Myocyte (in vitro differentiated cells): ENCODE measurements at regions not wholly inside any gene's neighbourhood (a gene's known extent, or its start where the extent isn't known, plus 50 kb on each side); places are given as distances from the start of the nearest gene placed in this dataset.
A peak's percentile ranks its signal among the peaks of the same experiment; 100 is the strongest.
"Not testable (repeated sequence)": the region's sequence is repeated elsewhere in the genome, so short reads cannot be mapped to it uniquely, and the experiment has no call there.

Experiments
- DNase-seq: peaks from one replicate; pipeline ENCODE4 v3.0.0-alpha.2; 2012; ENCODE audit warnings: low read depth

DNA sequence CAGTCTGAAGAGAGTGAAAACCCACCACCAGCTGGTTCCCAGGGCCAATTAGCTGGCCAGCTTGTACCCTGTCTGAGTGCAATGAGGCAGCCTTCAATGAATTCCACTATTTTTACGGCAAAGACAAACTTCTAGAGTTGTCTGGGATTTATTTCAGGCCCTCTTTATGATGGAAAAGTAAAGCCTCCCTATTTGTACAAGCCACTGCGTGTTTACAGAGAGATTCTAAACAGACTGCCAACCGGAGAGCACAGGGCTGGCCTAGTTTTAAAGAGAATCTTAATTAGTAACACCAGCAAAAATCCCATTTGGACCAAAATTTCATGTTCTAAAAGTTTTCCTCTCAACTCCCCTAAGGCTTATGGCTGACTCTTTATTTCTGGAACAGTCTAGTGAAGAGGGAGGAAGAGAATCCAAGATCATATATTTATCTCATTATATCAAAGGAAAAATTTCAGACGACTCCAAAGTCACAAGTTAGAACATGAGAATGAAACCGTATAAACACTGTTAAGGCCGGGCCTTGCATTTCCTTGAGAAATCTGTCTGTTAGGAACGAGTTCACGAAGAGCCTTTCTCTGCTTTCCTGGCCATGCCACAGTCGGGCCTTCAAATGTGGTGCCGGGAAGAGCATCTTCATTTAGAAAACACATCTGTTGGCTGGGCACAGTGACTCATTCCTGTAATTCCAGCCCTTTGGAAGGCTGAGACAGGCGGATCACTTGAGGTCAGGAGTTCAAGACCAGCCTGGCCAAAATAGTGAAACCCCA lies 724.6 kb upstream of the NRP1 start:
- DNase-seq, result no peak

DNA sequence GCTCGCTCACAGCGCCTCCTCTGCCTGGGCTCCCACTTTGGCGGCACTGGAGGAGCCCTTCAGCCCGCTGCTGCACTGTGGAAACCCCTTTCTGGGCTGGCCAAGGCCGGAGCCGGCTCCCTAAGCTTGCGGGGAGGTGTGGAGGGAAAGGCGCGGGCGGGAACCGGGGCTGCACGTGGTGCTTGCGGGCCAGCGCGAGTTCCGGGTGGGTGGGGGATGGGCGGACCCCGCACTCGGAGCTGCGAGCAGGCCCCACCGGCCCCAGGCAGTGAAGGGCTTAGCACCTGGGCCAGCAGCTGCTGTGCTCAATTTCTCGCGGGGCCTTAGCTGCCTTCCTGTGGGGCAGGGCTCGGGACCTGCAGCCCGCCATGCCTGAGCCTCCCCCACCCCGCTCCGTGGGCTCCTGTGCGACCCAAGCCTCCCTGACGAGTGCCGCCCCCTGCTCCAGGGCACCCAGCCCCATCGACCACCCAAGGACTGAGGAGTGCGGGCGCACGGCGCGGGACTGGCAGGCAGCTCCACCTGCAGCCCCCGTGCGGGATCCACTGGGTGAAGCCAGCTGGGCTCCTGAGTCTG lies 721.0 kb upstream of the NRP1 start:
- not testable (repeated sequence) for DNase-seq

GRCh38 chr10:34049887-34050286 lies 715.4 kb upstream of the NRP1 start:
- DNase-seq, result peak; percentile 18

DNA sequence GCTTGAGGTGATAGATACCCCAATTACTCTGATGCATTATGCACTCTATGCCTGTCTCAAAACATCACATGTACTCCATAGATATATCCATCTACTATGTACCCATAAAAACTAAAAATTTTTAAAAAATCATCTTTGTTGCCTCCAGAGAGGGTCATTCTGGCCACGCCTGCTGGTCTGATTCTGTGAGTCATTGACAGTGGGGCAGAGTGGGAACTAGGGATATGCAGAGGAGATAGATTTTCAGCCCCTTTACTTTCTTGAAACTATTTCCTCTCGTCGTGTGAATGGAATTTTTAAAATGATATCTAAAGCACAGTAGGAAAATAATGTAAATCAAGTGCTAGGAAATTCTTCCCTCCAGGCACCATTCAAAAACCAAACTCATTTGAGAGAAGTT lies 715.0 kb upstream of the NRP1 start:
- no peak for DNase-seq

GRCh38 chr10:34047389-34047788 lies 712.9 kb upstream of the NRP1 start:
- no peak for DNase-seq

- no peak for DNase-seq
Observed at GRCh38 chr10:34046506-34047034, 712.1 kb upstream of the NRP1 start.

GRCh38 chr10:34045571-34046190 lies 711.2 kb upstream of the NRP1 start:
- DNase-seq, result no peak

GRCh38 chr10:34041871-34042270 lies 707.4 kb upstream of the NRP1 start:
- DNase-seq, result no peak

DNA sequence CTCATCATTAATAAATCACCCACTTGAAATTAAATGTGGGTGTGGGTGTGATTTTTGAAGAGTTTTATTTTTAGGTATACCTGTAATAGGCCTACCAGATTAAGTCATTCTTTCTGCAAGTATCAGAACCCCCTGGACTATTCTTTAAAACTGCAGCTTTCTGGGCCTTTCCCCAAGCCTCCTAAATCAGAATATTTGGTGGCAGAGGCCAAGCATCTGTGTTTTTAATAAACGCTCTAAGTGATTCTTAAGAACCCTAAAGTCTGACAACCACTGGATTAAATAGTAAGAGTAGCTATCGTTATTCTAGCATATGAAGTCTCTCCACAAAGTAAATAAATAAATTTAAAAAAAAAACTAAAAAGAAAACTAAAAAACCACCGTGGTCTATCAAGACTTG lies 703.0 kb upstream of the NRP1 start:
- no peak for DNase-seq

DNA sequence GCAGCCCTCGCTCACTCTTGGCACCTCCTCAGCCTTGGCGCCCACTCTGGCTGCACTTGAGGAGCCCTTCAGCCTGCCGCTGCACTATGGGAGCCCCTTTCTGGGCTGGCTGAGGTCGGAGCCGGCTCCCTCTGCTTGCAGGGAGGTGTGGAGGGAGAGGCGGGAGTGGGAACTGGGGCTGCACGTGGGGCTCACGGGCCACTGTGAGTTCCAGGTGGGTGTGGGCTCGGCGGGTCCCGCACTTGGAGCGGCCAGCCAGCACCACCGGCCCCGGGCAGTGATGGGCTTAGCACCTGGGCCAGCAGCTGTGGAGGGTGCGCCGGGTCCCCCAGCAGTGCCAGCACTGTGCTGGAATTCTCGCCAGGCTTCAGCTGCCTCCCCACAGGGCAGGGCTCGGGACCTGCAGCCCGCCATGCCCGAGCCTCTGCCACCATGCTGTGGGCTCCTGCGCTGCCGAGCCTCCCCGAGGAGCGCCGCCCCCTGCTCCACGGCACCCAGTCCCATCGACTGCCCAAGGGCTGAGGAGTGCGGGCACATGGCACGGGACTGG lies 700.8 kb upstream of the NRP1 start:
- DNase-seq, result not testable (repeated sequence)

- no peak for DNase-seq
Observed at GRCh38 chr10:34033078-34033477, 698.6 kb upstream of the NRP1 start.

DNA sequence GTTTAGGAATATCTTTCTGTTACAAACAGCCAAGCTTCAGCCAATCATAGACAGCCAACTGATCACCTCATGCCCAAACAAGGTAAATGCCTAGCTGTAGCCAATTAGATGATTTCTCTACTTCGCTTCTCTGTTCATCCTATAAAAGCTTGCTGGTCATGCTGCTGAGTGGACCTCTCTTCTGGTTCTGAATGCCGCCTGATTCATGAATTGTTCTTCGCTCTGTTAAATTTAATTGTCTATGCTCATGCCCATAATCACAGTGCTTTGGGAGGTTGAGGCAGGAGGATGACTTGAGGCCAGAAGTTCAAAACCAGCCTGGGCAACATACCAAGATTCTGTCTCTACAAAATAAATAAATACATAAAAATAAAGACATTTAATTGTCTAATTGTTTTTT lies 698.1 kb upstream of the NRP1 start:
- no peak for DNase-seq

DNA sequence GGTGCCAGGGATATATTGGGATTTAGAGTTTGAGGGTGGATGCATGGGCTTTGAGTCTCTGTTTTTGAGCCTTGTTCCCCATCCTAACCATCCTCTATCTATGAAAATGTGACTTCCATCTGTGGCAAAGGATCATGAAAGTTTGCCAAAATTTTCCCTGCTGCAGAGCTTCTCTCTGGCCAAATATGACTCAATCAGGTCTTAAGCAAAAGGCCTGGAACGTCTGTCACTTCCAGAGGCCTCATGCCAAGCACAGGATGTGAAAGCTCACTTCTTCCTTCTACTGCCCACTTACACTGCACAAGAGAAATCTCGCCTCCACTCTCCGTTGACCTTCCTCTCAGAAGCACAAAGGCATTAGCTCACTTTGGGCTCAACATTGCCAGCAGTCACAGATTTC lies 696.9 kb upstream of the NRP1 start:
- peak; percentile 57 for DNase-seq

GRCh38 chr10:34029455-34029854 lies 695.0 kb upstream of the NRP1 start:
- peak; percentile 44 for DNase-seq

DNA sequence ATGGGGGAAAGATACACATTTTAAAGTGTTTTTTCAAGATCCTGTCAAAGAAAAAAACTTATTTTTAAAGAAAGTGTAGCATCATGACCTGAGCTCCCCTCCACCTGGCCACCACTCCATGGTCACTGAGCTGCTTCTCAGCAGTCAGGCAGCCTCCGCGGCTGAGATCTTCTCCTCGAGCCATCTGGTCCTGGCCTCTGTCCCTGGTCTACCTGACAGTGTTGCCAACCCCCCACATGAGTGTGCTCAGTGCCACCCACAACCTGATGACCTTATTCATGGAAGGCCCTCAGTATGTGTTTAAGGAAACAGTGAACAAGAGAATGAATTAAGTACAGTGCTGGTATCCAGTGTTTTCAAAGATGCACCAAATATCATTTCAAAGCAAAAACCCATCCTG lies 694.5 kb upstream of the NRP1 start:
- no peak for DNase-seq

- no peak for DNase-seq
Observed at GRCh38 chr10:34024693-34025425, 690.4 kb upstream of the NRP1 start.

DNA sequence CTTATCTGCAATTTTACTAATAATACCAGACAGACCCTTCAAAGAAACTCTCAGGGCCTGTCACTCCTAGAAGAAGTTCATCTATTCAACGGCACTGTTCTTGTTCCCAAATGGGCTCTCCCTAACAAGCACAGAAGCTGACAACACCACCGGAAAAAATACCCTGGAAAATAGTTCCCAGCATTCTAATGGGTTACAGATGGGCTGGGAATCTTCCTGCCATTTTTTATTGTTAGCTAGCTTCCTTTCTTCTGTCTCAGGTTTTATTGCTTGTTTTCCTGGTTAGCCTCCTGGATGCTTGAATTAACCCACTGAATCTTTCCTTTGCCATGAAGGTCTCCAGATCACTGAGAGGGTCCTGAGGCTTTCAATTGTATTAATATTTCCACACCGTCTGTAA lies 689.8 kb upstream of the NRP1 start:
- DNase-seq, result no peak

DNA sequence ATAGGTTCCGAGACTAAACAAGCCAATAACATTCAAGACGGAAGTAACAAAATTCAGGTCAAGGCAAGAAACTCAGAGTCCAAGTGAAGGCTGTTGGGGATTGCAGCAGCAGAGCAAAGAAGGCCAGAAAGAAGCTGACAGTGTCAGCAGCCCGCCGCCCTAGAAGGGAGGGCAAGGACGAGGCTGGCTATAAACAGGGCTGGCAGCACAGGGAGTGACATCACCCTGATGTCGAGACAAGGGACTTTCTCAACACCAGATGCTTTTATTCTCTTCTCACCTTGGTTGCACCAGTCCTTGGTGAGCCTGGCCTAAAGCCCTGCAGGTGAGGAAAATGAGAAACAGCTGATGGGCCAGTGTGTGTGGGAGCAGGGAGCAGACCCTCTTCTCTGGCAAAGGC lies 687.7 kb upstream of the NRP1 start:
- no peak for DNase-seq

DNA sequence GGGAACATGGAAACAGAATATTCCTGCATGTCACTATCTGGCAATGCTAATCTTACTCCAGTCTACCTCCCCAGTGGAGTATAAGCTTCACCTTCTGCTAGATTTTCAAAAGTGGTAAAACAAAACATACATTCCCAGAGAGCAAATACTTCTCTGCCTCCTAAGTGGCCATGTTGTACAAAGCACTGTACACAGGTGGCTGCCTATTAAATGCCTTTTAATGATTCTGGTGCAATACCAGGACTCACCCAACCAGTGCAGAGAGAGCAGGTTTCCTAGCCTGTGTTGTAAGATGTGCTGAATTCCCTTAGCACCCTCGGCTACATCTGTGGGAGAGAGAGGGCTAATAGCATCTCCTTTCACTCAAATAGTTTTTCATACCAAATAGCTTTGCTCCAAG lies 684.3 kb upstream of the NRP1 start:
- no peak for DNase-seq

DNA sequence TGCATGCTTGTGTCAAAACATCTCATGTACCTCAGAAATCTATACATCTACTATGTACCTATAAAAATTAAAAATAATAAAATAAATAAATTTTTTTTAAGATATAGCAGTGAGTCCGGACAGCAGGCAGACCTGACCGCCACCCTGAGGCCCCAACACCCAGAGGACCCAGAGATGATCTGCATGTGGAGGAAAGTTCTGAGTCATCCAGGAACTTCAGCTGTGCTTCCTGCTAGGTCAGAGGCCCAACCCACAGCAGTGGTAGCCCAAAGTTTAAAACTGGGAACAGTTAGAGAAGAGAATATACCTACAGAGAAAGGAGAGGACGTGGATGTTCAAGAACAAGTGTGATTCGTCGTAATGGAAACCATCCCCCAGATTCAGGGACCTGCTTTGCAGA lies 683.7 kb upstream of the NRP1 start:
- peak; percentile 27 for DNase-seq

GRCh38 chr10:34017281-34017680 lies 682.8 kb upstream of the NRP1 start:
- DNase-seq, result no peak

DNA sequence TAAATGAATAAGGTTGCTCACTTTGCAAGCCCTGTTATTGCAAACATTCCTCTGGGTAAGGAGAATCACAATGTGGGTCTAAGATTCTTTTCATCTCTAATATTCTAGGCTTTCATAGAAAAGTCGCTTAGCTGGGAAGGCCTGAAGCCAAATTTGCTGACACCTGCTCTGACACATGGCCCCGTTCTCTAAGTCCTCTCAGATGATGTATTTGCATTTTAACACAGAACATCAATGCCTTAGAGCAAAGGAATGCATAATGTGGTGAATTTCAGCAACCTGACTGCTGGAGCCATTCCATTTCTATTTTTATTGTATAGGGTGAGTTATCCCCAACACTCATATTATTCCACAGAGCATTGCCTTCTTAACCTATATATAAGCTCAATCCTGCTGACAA lies 682.1 kb upstream of the NRP1 start:
- DNase-seq, result no peak
